Large intestine (tissue), 3 donors: ENCODE measurements at regions not wholly inside any gene's neighbourhood (a gene's known extent, or its start where the extent isn't known, plus 50 kb on each side); places are given as distances from the start of the nearest gene placed in this dataset.
"Not testable (repeated sequence)": the region's sequence is repeated elsewhere in the genome, so short reads cannot be mapped to it uniquely, and the experiment has no call there.

Experiments used
- DNase-seq, 2 donors: peaks; one replicate each; pipeline versions ENCODE4 v3.0.0 to v3.0.0-alpha.2; 2013
- H3K27ac ChIP-seq: one replicate; pipeline ENCODE4 v1.5.1; 2013; ENCODE audit warnings: low read length
- H3K27me3 ChIP-seq: 2 replicates; pipeline ENCODE4 v1.6.1; 2013; ENCODE audit warnings: low read length; ENCODE audit not compliant: control insufficient read depth, insufficient read depth
- H3K36me3 ChIP-seq: 2 replicates; pipeline ENCODE4 v1.6.1; 2013; ENCODE audit warnings: low read length; ENCODE audit not compliant: control insufficient read depth, insufficient read depth
- H3K4me1 ChIP-seq: one replicate; pipeline ENCODE4 v1.6.1; 2013; ENCODE audit warnings: low read length; ENCODE audit not compliant: control insufficient read depth, insufficient read depth
- H3K4me3 ChIP-seq: one replicate; pipeline ENCODE4 v1.5.1; 2013; ENCODE audit warnings: low read length
- H3K9me3 ChIP-seq: one replicate; pipeline ENCODE4 v1.6.1; 2013; ENCODE audit warnings: mild to moderate bottlenecking, low read depth, low read length, moderate library complexity; ENCODE audit not compliant: control insufficient read depth
- WGBS: methylation state at CpG from one replicate; pipeline ENCODE4 v1.1.5; 2013; ENCODE audit warnings: low lambda C conversion rate; ENCODE audit not compliant: insufficient coverage; 5-methylcytosine and 5-hydroxymethylcytosine counted together

GRCh38 chr4:64857198-64857597 is 447.9 kb upstream of the TECRL start:
- WGBS, result 57% methylated on average over 1 of the region's 1 CpG
- H3K27ac ChIP-seq, result no peak overlapping the region
- H3K9me3 ChIP-seq, result no peaks in the 10 kb centered on the region
- H3K4me1 ChIP-seq, result no peaks in the 10 kb centered on the region
- H3K27me3 ChIP-seq, result no peaks in the 10 kb centered on the region
- H3K4me3 ChIP-seq, result no peak overlapping the region
- DNase-seq, result no peak
- H3K36me3 ChIP-seq, result no peaks in the 10 kb centered on the region

GRCh38 chr4:64846417-64846816 is 437.2 kb upstream of the TECRL start:
- no peak overlapping the region for H3K27ac ChIP-seq
- H3K36me3 ChIP-seq, result no peaks in the 10 kb centered on the region
- H3K4me3 ChIP-seq, result no peak overlapping the region
- no peaks in the 10 kb centered on the region for H3K4me1 ChIP-seq
- H3K9me3 ChIP-seq, result peaks cover 3% of the 10 kb centered on the region
- H3K27me3 ChIP-seq, result no peaks in the 10 kb centered on the region
- no peak for DNase-seq

GRCh38 chr4:64829749-64830148 is 420.5 kb upstream of the TECRL start:
- Histone ChIP-seq H3K27me3 (no peaks in the 10 kb centered on the region), H3K4me1 (no peaks in the 10 kb centered on the region), H3K36me3 (no peaks in the 10 kb centered on the region), H3K4me3 (no peak overlapping the region), H3K27ac (no peak overlapping the region), H3K9me3 (no peaks in the 10 kb centered on the region)
- no peak for DNase-seq

GRCh38 chr4:64824591-64824990 is 415.3 kb upstream of the TECRL start:
- DNase-seq, result no peak
- WGBS, result 67% methylated on average over 1 of the region's 1 CpG
- no peak overlapping the region for H3K27ac ChIP-seq

GRCh38 chr4:64822405-64822804 is 413.2 kb upstream of the TECRL start:
- no peak for DNase-seq
- Histone ChIP-seq H3K4me1 (no peaks in the 10 kb centered on the region), H3K36me3 (no peaks in the 10 kb centered on the region), H3K27ac (no peak overlapping the region), H3K4me3 (no peak overlapping the region), H3K9me3 (no peaks in the 10 kb centered on the region), H3K27me3 (no peaks in the 10 kb centered on the region)

More at GRCh38 chr4:64824591-64824990, 415.3 kb upstream of the TECRL start:
- Histone ChIP-seq H3K4me3 (no peak overlapping the region), H3K4me1 (no peaks in the 10 kb centered on the region), H3K36me3 (no peaks in the 10 kb centered on the region), H3K27me3 (no peaks in the 10 kb centered on the region), H3K9me3 (no peaks in the 10 kb centered on the region)

- DNase-seq, result no peak
- Histone ChIP-seq H3K27me3 (no peaks in the 10 kb centered on the region), H3K27ac (no peak overlapping the region), H3K9me3 (no peaks in the 10 kb centered on the region), H3K36me3 (no peaks in the 10 kb centered on the region), H3K4me1 (no peaks in the 10 kb centered on the region), H3K4me3 (no peak overlapping the region)
- 95% methylated on average over 2 of the region's 6 CpGs for WGBS
Measured at GRCh38 chr4:64821219-64821976, 412.1 kb upstream of the TECRL start.

- no peaks in the 10 kb centered on the region for H3K36me3 ChIP-seq
- no peak overlapping the region for H3K4me3 ChIP-seq
- no peaks in the 10 kb centered on the region for H3K4me1 ChIP-seq
- WGBS, result 95% methylated on average over 2 of the region's 2 CpGs
- no peaks in the 10 kb centered on the region for H3K9me3 ChIP-seq
- H3K27me3 ChIP-seq, result no peaks in the 10 kb centered on the region
- H3K27ac ChIP-seq, result no peak overlapping the region
- no peak for DNase-seq
Measured at GRCh38 chr4:64814616-64815015, 405.4 kb upstream of the TECRL start.

- Histone ChIP-seq H3K27ac (no peak overlapping the region), H3K36me3 (no peaks in the 10 kb centered on the region), H3K27me3 (no peaks in the 10 kb centered on the region), H3K4me1 (no peaks in the 10 kb centered on the region), H3K4me3 (no peak overlapping the region), H3K9me3 (no peaks in the 10 kb centered on the region)
- 73% methylated on average over 2 of the region's 2 CpGs for WGBS
- no peak for DNase-seq
Measured at GRCh38 chr4:64807821-64808220, 398.6 kb upstream of the TECRL start.

GRCh38 chr4:64799751-64800150 is 390.5 kb upstream of the TECRL start:
- DNase-seq, result no peak
- no peaks in the 10 kb centered on the region for H3K4me1 ChIP-seq
- WGBS, result no CpG with 5 or more reads among the region's 7 CpGs
- no peak overlapping the region for H3K4me3 ChIP-seq
- no peaks in the 10 kb centered on the region for H3K27me3 ChIP-seq
- H3K27ac ChIP-seq, result no peak overlapping the region
- no peaks in the 10 kb centered on the region for H3K9me3 ChIP-seq
- no peaks in the 10 kb centered on the region for H3K36me3 ChIP-seq

- not testable (repeated sequence) for H3K4me3 ChIP-seq, DNase-seq, H3K27me3 ChIP-seq, H3K27ac ChIP-seq, H3K4me1 ChIP-seq, H3K36me3 ChIP-seq, H3K9me3 ChIP-seq
- 100% methylated on average over 1 of the region's 4 CpGs for WGBS
Measured at GRCh38 chr4:64798828-64799227, 389.6 kb upstream of the TECRL start.

- Histone ChIP-seq H3K4me3 (no peak overlapping the region), H3K27me3 (no peaks in the 10 kb centered on the region), H3K27ac (no peak overlapping the region), H3K4me1 (no peaks in the 10 kb centered on the region), H3K36me3 (no peaks in the 10 kb centered on the region), H3K9me3 (no peaks in the 10 kb centered on the region)
- DNase-seq, result no peak
- 100% methylated on average over 1 of the region's 2 CpGs for WGBS
Measured at GRCh38 chr4:64796581-64796980, 387.3 kb upstream of the TECRL start.
